Activated B cell treated with CpG ODN at 0.5 μM for 24 hours (primary cell): ENCODE measurements at regions not wholly inside any gene's neighbourhood (a gene's known extent, or its start where the extent isn't known, plus 50 kb on each side); places are given as distances from the start of the nearest gene placed in this dataset.

Source experiments
- ATAC-seq: fragments of 200-7000 bp; cut with Tn5 transposase; one replicate; pipeline ENCODE4 v1.10.0; 2021; ENCODE audit warnings: low read depth, mild to moderate bottlenecking, moderate library complexity
- CTCF ChIA-PET: fragments of 350-600 bp; sonication (Branson Sonifier 250); formaldehyde crosslinking; loops from one replicate; lab custom pipeline; 2021; ENCODE audit warnings: antibody characterized with exemption; lab: Charles Lee
- POLR2A ChIA-PET: fragments of 350-600 bp; sonication (Branson Sonifier 250); formaldehyde crosslinking; loops from one replicate; lab custom pipeline; 2021; ENCODE audit warnings: antibody characterized with exemption; lab: Charles Lee
- DNase-seq: peaks from one replicate; pipeline ENCODE4 v3.0.0; 2022
- H3K27ac Mint-ChIP-seq: one replicate; pipeline ENCODE4 v1.8.0; 2020; ENCODE audit warnings: mixed read lengths
- H3K27me3 Mint-ChIP-seq: one replicate; pipeline ENCODE4 v1.8.0; 2021; ENCODE audit warnings: mixed read lengths
- H3K36me3 Mint-ChIP-seq: one replicate; pipeline ENCODE4 v1.8.0; 2021; ENCODE audit warnings: low read depth, mixed read lengths
- H3K4me1 Mint-ChIP-seq: one replicate; pipeline ENCODE4 v1.8.0; 2021; ENCODE audit warnings: mixed read lengths
- H3K4me3 Mint-ChIP-seq: one replicate; pipeline ENCODE4 v1.8.0; 2020; ENCODE audit warnings: mild to moderate bottlenecking, mixed read lengths
- H3K9me3 Mint-ChIP-seq: one replicate; pipeline ENCODE4 v1.8.0; 2020; ENCODE audit warnings: mixed read lengths
- CTCF ChIP-seq: fragments of 200-600 bp; IDR thresholded peaks from one replicate; pipeline ENCODE4 v1.8.0; 2022; ENCODE audit warnings: antibody characterized with exemption, mild to moderate bottlenecking
- intact Hi-C: fragments of 100-400 bp; cut with micrococcal nuclease; formaldehyde crosslinking; loops from one replicate; pipeline ENCODE4 v1.15.1; 2024

- Mint-ChIP-seq H3K36me3 (no peaks in the 10 kb centered on the region), H3K4me3 (no peak overlapping the region), H3K27ac (no peak overlapping the region), H3K4me1 (peaks cover 31% of the 10 kb centered on the region), H3K27me3 (peaks cover 2% of the 10 kb centered on the region), H3K9me3 (no peaks in the 10 kb centered on the region)
- ChIA-PET CTCF (interaction anchor here (1.0 to 3.4 kb wide), 13 partner anchors 10 to 685 kb away, joined by 3 to 39 read pairs (median 3); partner anchors contain the start of genes PRDX5 and TRMT112), POLR2A (interaction anchor here (1.7 to 2.7 kb wide), 2 partner anchors 133 to 179 kb away, joined by 3 to 13 read pairs; partner anchors contain the start of genes PRDX5 and TRMT112)
- ATAC-seq (no peak), DNase-seq (no peak)
- no peak for TF ChIP-seq CTCF
- intact Hi-C loops: no loop called here
Observed at GRCh38 chr11:64450168-64450560, 91.2 kb downstream of the RPS6KA4 start.

- intact Hi-C loops: no loop called here
- Mint-ChIP-seq H3K27me3 (peaks cover 2% of the 10 kb centered on the region), H3K9me3 (no peaks in the 10 kb centered on the region), H3K4me1 (peaks cover 31% of the 10 kb centered on the region), H3K4me3 (no peak overlapping the region), H3K27ac (no peak overlapping the region), H3K36me3 (no peaks in the 10 kb centered on the region)
- DNase-seq: no peak
- no peak for TF ChIP-seq CTCF
- ATAC-seq: no peak
- POLR2A ChIA-PET: no interaction called here
- CTCF ChIA-PET: no interaction called here
Observed at GRCh38 chr11:64451856-64452255, 92.9 kb downstream of the RPS6KA4 start.

GRCh38 chr11:64453466-64453865 is 94.5 kb downstream of the RPS6KA4 start:
- intact Hi-C loops: no loop called here
- no peak for DNase-seq
- H3K27me3 Mint-ChIP-seq: peaks cover 2% of the 10 kb centered on the region

GRCh38 chr11:64455456-64456261 is 96.7 kb downstream of the RPS6KA4 start:
- H3K4me3 Mint-ChIP-seq: no peak overlapping the region
- ChIA-PET CTCF (no interaction called here), POLR2A (no interaction called here)
- H3K27ac Mint-ChIP-seq: no peak overlapping the region
- peaks cover 2% of the 10 kb centered on the region for H3K27me3 Mint-ChIP-seq
- H3K4me1 Mint-ChIP-seq: peaks cover 3% of the 10 kb centered on the region
- ATAC-seq (no peak), DNase-seq (no peak)
- H3K9me3 Mint-ChIP-seq: no peaks in the 10 kb centered on the region
- no peaks in the 10 kb centered on the region for H3K36me3 Mint-ChIP-seq
- TF ChIP-seq CTCF: no peak
- intact Hi-C loops: no loop called here

More at GRCh38 chr11:64453466-64453865, 94.5 kb downstream of the RPS6KA4 start:
- H3K4me3 Mint-ChIP-seq: no peak overlapping the region
- TF ChIP-seq CTCF: no peak
- no peaks in the 10 kb centered on the region for H3K9me3 Mint-ChIP-seq
- ChIA-PET CTCF (interaction anchor here (0.6 kb wide), 1 partner anchor 34 kb away, joined by 4 read pairs; no protein-coding TSS in a partner anchor), POLR2A (no interaction called here)
- no peak for ATAC-seq
- H3K36me3 Mint-ChIP-seq: no peaks in the 10 kb centered on the region
- H3K4me1 Mint-ChIP-seq: peaks cover 19% of the 10 kb centered on the region
- no peak overlapping the region for H3K27ac Mint-ChIP-seq

- intact Hi-C loops: no loop called here
- TF ChIP-seq CTCF: no peak
Observed at GRCh38 chr11:64456509-64457320, 97.8 kb downstream of the RPS6KA4 start.

More at GRCh38 chr11:64456509-64457320, 97.8 kb downstream of the RPS6KA4 start:
- H3K9me3 Mint-ChIP-seq: no peaks in the 10 kb centered on the region
- no peaks in the 10 kb centered on the region for H3K36me3 Mint-ChIP-seq
- H3K4me3 Mint-ChIP-seq: no peak overlapping the region
- ATAC-seq: no peak
- no peaks in the 10 kb centered on the region for H3K4me1 Mint-ChIP-seq
- peaks cover 2% of the 10 kb centered on the region for H3K27me3 Mint-ChIP-seq
- CTCF ChIA-PET: no interaction called here
- POLR2A ChIA-PET: no interaction called here
- DNase-seq: no peak
- H3K27ac Mint-ChIP-seq: no peak overlapping the region
